Thoracic aorta (tissue), 2 donors: ENCODE measurements at regions not wholly inside any gene's neighbourhood (a gene's known extent, or its start where the extent isn't known, plus 50 kb on each side); places are given as distances from the start of the nearest gene placed in this dataset.

ENCODE experiments used
- ATAC-seq: fragments of 150-250 bp; one replicate; pipeline ENCODE4 v1.8.0; 2017; ENCODE audit warnings: low read depth; ENCODE audit not compliant: insufficient number of reproducible peaks, low FRiP score
- DNase-seq: peaks from one replicate; pipeline ENCODE4 v3.0.0-alpha.2; 2020; ENCODE audit warnings: low spot score
- H3K27ac ChIP-seq, 2 donors: fragments of 200-600 bp; sonication (generic); 1 replicate in 1 of 2; 2 replicates in 1 of 2; pipeline ENCODE4 v1.5.1; 2016; ENCODE audit warnings: mild to moderate bottlenecking in 2 of 2, moderate library complexity in 2 of 2
- H3K27me3 ChIP-seq: fragments of 200-600 bp; sonication (generic); replicated peaks from 2 replicates; pipeline ENCODE4 v1.6.0; 2016; ENCODE audit warnings: mild to moderate bottlenecking; ENCODE audit not compliant: insufficient read depth
- H3K36me3 ChIP-seq: fragments of 200-600 bp; sonication (generic); one replicate; pipeline ENCODE4 v1.5.1; 2016
- H3K4me1 ChIP-seq, 2 donors: fragments of 200-600 bp; sonication (generic); 1 replicate in 1 of 2; 2 replicates in 1 of 2; pipeline versions ENCODE4 v1.5.1 to v1.6.0; 2016; ENCODE audit warnings: low read depth in 2 of 2, mild to moderate bottlenecking in 1 of 2; ENCODE audit not compliant: control insufficient read depth in 1 of 2
- H3K4me3 ChIP-seq: fragments of 200-600 bp; sonication (generic); 2 replicates; pipeline ENCODE4 v1.5.1; 2016; ENCODE audit warnings: mild to moderate bottlenecking
- H3K9me3 ChIP-seq: fragments of 200-600 bp; sonication (generic); 2 replicates; pipeline ENCODE4 v1.5.1; 2016
- CTCF ChIP-seq: fragments of 200-600 bp; sonication (generic); IDR thresholded peaks from one replicate; pipeline ENCODE4 v1.5.1; 2019; ENCODE audit warnings: antibody characterized with exemption

- DNase-seq (no peak), ATAC-seq (no peak)
- no peak overlapping the region for H3K27ac ChIP-seq
- no peaks in the 10 kb centered on the region for H3K9me3 ChIP-seq
- TF ChIP-seq CTCF, result no peak
- no peak overlapping the region for H3K4me3 ChIP-seq
- H3K4me1 ChIP-seq, result no peaks in the 10 kb centered on the region
- H3K36me3 ChIP-seq, result no peaks in the 10 kb centered on the region
- no peaks in the 10 kb centered on the region for H3K27me3 ChIP-seq
Measured at GRCh38 chr3:111286746-111287145, 215.1 kb downstream of the NECTIN3 start.

GRCh38 chr3:111292117-111292516 lies 220.5 kb downstream of the NECTIN3 start:
- no peak overlapping the region for H3K4me3 ChIP-seq
- no peak overlapping the region for H3K27ac ChIP-seq
- no peaks in the 10 kb centered on the region for H3K9me3 ChIP-seq
- H3K27me3 ChIP-seq, result no peaks in the 10 kb centered on the region
- no peak for TF ChIP-seq CTCF
- no peaks in the 10 kb centered on the region for H3K36me3 ChIP-seq
- H3K4me1 ChIP-seq, result no peaks in the 10 kb centered on the region
- ATAC-seq (no peak), DNase-seq (no peak)

- ATAC-seq (no peak), DNase-seq (no peak)
- Histone ChIP-seq H3K36me3 (no peaks in the 10 kb centered on the region), H3K27ac (no peak overlapping the region), H3K27me3 (no peaks in the 10 kb centered on the region), H3K4me3 (no peak overlapping the region), H3K4me1 (no peaks in the 10 kb centered on the region), H3K9me3 (no peaks in the 10 kb centered on the region)
- TF ChIP-seq CTCF, result no peak
Measured at GRCh38 chr3:111299192-111299615, 227.6 kb downstream of the NECTIN3 start.

GRCh38 chr3:111301238-111301798 lies 229.7 kb downstream of the NECTIN3 start:
- H3K4me3 ChIP-seq, result no peak overlapping the region
- H3K27me3 ChIP-seq, result no peaks in the 10 kb centered on the region
- DNase-seq (no peak), ATAC-seq (no peak)
- TF ChIP-seq CTCF, result no peak
- H3K9me3 ChIP-seq, result no peaks in the 10 kb centered on the region
- H3K4me1 ChIP-seq, result no peaks in the 10 kb centered on the region
- no peaks in the 10 kb centered on the region for H3K36me3 ChIP-seq
- H3K27ac ChIP-seq, result no peak overlapping the region

- no peak for ATAC-seq
- Histone ChIP-seq H3K4me3 (no peak overlapping the region), H3K36me3 (no peaks in the 10 kb centered on the region), H3K9me3 (no peaks in the 10 kb centered on the region), H3K4me1 (no peaks in the 10 kb centered on the region), H3K27ac (no peak overlapping the region), H3K27me3 (no peaks in the 10 kb centered on the region)
- no peak for TF ChIP-seq CTCF
- DNase-seq, result no peak
Measured at GRCh38 chr3:111302063-111302462, 230.4 kb downstream of the NECTIN3 start.
